ENCODE measurements at regions not wholly inside any gene's neighbourhood (a gene's known extent, or its start where the extent isn't known, plus 50 kb on each side); places are given as distances from the start of the nearest gene placed in this dataset.
A peak's percentile ranks its signal among the peaks of the same experiment; 100 is the strongest.

DNA sequence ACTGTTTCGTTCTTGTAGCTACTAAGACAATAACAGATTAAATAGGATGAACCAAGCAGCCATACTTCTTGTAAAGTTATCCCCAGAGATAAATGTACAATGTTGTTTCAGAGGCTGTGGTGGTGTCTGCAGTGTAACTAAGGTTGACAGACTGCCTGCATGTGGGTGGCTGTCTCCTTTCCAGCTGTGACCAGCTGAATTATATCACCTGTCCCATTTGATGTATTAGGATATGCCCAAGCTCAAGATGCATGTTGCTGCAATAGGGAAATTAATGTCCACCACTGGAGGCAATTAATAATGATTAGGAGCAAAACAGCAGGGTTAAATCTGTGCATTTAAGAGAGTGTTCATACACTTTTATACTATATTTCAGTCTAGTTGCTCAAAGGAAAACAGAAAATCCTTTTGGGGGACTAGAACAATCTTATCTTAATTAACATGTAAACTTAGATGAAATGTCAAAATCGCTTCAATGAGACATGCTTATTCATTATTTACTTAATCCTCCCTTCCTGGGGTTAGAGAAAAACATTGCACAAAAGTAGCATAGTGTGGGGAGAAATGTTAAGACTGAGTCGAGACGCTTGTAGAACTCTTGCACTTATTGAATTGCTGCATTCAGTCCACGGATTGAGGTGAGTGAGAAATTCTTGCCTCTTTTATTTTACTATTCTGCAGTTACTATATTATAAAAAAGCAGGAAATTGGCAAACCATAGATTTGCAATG, 269.0 kb downstream of the SNX10 start:
- DNase-seq: no peak

DNA sequence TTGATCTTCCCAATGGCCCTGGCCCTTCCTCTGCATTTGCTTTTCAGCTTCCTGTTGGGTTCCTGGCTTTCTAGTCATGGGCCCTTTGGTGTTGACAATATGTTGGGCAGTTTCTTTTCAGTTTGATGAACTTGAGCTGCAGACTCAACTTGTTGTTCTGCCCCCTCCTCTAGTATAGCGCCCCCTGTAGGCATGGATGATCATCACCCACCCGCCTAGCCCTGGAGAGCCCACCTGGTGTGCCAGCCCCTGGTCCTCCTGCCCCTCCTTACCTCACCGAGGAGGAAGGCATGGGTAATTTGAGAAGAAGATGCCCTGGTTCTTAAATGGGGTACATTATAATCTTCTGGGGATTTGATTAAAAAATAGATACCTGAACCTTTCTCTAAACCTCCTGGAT, 271.2 kb downstream of the SNX10 start:
- DNase-seq: no peak

DNA sequence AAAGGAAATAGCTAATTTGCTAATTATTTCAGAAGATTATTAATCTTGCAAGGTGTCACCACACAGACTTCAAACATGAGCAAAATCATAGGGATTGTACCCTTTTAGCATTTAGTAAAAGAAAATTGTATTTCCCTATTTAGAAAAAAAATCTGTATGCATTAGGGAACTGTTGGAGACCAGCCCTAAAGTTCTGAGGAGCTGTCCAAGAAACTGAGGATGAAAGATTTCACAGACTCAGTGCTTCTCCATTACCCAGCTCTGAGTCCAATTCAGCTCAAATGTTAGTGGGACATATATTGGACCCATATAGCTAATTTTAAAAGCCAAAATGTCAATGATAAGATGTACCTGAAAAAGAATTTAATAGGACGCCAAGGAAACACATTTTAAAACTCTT, 271.7 kb downstream of the SNX10 start:
- no peak for DNase-seq

DNA sequence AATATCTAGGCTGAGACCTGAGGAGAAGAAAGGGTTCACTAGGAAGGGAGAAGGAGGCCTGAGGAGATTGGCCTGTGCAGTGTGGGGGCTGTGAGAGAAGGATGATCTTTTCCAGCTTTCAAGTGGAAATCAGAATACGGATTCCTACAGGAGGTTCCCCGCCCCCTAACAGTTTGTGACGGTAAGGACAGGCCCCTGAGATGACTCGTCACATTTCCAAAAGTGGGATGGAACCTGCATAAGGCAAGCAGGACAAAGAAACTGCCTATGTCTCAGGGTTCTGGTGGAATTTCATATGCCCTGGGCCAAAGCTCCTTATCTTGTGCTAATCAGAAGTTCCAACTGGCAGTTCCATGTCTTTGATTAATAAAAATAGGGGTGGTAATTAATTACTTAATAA, 275.6 kb downstream of the SNX10 start:
- DNase-seq: no peak

DNA sequence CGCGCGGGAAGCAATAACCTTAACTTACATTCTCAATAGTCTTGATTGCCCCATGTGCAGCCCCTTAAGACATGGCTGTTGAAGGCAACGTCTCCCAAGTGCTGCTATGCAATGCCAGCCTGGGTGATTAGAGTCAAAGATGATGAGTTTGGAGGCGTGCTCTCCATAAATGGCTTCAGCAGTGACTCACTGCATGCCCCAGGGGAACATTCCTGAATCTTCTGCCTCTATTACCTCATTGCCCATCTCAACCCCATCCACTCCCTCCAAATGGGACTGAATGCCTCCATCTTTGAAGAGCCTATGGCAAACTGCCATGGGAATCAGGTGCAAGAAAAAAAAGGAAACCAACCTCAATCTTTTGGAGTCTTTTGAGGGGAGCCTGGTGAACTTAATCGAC, 282.8 kb downstream of the SNX10 start:
- DNase-seq: no peak

DNA sequence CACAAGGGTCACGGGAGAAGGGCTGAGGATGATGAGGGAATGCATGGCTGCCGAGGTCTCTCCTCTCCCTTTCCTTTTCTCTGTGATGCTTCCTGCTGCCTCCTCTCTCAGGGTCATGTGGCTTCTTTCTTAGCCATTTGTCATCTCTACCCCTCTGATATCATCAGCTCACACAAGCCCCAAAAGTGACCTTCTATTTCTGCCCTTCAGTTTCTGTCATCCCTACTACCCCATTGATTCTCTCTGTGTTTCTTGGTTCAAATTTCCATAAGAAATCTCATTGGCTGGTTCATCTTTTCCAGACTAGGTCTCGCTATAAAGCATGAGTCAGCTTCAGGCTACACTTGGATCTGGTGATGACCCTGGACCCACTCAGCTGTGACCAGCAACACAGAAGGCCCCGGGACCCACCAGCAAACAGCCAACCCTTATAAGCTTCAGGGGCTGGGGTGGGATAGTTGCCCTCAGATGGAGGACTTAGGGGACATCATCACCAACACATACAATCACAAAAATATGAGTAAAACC, 284.3 kb downstream of the SKAP2 start:
- no peak for DNase-seq

DNA sequence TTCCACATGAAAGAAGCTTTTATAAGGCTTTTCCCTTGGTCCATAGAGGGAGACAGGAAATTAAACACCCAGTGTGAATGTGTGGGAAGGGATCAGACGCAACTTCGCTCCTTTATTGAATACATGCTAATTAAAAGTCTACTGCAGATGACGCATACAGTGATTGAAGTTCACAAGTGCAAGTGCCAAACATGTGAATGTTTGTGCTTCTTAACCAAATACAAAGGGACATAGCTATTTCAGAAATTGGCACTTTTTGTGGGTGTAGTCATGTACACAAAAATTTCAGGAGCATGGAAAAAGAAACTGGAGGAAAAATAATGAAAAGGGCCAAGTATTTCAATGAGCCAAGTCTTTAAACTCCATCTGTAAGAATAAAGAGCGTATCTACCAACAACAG, 283.7 kb downstream of the SKAP2 start:
- DNase-seq: no peak

DNA sequence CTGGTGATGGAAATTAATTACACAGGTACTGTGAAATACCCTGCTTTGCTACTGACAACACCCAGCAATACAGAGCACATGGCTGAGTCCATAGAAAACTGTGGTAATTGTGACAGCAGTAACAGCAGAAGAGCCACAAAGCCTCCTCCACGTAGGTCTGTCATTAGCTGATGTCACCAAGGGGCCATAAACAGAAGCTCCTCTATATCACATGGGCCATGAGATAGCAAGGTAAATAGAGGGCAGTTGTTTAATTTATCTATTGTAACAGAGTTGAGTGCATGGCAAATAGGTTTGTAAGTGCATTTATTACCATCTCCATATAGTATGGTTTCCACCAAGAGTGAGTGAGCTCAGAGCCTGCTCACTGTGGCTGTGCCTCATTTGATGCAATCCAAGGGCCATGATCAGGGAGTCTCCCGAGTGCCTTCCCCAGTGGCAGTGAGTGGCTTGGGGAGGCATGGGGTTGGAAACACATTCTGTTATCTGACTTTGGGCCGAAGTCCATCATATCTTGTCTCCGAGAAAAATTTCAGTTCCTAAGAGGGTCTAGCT, 281.2 kb downstream of the SKAP2 start:
- DNase-seq: no peak

DNA sequence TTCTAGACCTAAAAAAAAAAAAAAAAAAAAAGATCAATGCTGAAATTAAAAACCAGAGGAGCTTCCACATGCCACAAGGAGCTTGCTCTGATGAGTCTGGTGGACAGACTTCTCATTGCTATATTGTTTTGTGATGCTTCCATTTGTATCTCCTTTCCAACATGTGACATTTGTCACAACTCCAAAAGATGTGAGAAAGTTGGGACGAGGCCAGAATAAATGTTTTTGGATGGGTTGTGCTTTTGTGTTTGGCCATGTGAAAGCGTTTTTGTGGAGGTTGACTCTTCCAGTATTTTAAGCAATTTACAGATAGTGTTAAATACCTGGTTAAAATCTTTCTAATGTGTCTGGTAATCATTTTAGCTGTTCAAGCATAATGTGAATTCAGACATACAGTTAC, 280.1 kb downstream of the SKAP2 start:
- DNase-seq: no peak

DNA sequence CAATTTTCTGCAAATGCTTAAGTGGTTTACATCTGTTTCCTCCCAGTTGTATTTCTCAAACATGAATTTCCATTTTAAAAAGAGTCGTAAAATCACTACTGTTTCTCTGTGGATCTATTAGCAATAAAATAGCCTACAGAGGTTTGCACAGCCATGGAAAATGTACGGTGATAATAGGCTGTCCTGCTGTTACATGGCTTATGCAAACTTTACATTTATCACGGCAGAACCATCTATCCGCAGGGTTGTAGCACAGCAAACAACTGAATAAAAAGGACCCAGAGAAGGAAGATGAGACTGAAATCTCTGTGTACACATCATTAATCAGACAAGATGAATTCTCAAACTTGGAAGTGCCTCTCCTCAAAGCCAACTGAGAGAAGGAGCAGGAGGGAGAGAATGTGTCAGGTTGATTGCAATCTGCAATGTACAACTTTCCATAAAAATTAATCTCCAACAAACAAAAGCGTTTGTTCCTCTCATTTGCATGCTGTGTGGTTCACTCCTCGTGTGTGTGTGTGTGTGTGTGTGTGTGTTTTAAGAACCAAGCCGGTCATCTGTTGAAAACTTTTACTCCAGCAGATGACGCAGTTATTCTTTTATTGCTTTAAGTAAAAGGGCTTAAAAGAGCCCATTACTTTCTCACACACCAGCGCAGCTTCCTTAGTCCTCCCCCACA, 279.3 kb downstream of the SKAP2 start:
- no peak for DNase-seq

DNA sequence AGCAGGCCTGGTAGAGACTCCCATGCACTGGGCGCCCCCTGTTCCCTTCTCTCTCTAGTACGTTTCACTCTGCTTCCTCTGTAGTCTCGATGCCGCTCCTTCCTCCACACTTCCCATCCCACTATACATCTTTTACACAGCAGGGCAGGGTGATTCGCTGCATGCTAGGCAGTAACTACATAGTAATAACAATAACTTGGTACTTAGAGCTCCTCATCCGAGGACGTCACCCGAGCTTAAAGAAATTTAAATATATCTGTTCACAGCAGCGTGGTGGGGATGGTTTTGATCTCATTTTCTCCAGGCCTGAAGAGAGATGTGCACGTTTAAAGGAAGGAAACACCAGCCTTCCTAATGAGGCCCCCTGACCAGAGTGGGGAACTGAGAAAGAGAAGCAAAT, 276.9 kb downstream of the SKAP2 start:
- no peak for DNase-seq

DNA sequence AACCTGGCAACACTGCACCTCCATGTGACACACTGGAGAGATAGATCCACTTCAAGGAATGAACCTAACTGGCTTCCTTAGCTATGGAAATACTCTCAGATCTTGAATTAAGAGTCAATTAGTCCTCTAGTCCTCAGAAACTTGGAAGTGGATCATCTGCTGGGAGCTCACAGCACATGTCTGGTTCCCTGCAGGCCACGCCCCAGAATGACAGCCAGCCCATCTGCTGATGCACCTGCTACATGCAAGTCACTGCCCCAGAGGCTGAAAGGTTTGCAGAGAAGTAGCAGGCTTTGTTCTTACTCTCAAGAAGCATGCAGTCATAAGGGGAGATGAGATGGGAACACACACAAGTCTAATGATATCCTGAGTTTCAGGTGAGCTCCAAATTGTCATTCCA, 275.9 kb downstream of the SKAP2 start:
- DNase-seq: no peak

DNA sequence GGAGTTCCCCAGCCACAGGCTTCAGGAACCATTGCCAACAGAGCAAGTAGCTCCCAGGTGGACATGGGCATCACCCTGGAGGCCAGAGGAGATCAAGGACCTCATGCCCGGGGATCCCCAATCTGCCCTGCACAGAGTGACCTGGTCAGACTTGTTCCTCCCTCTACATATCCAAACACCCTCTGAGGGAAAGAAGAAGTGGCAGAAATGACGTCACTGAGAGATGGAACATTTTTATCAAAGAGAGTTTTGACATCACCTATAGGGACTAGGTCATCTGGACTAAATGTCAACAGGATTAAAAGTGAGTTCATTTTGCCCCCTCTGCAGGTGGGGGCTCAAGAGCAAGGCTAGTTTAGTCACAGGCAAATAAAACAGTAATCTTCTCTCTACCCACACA, 273.7 kb downstream of the SKAP2 start:
- DNase-seq: peak; percentile 28

DNA sequence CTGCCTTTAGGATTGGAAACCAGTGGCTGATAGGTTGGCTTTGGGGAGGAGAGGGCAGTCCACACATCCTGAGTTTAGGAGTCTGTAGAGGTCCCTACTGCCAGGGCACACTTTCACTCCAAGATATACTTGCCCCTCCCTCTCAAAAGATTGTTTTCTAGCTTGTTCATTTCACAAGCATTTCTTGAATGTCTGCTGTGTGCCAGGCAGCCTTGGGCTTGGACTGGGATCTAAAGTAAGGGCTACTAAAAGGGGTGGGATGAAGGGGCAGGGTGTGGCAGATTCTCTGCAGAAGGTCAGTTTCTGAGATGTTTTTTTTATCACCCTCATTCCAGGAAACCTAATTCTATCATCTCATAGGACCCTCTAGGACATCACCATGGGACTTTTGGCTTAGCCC, 272.4 kb downstream of the SKAP2 start:
- no peak for DNase-seq

DNA sequence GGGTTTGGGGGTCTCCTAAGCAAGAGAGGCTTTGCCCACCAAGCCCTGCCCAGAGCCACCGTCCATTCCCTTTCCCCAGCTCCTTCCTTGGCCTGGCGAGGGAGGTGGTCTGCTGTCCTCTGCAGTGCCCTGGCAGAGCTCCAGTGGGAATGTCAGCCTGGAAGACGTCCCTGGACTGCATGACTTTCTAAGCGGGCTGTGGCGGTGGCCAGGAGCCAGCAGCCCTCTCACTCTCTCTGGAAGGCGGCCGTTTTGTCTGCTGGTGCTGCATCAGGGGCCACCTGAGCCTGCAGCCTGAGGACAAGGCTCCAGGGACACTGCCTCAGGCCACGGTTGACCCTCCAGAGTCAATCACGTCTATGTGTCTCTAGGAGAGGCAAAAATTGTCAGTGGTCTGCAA, 271.0 kb downstream of the SKAP2 start:
- DNase-seq: no peak

DNA sequence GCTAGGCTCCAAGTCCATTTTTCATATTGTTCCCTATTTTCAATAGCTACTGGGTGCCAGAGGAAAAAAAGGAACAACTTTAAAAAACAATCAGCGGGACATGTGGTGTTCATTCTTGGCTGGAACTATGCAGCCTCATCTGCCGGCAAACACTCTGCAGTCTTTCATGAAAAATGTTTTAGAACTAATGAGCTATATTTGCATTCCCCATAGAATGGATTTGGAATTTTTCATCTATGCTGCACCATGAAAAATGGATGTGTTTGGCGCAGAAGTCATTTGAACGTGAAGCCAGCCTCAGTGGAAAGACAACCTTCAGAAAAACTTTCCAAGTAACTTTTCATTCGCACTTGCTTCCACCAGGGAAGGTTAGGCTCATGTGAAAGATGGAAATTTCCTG, 270.5 kb downstream of the SKAP2 start:
- no peak for DNase-seq

DNA sequence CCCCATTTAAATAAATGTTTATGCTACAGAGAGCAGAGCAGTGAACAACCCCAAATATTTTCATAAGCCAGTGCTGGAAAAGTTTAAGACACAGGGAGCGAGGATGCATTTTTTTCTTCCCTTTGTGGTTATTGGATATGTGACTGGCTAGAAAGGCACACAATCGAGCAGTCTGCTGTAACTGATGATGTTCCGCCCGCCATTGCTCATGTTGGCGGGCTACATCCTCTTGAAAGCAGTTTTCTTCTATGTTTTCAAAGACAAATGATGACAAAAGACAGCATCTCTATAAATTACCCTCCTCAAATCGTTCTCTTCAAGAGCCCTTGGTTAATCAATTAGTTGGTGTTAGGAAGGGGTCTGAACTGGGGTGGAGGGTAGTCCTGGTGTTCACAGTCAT, 269.8 kb downstream of the SKAP2 start:
- DNase-seq: no peak

DNA sequence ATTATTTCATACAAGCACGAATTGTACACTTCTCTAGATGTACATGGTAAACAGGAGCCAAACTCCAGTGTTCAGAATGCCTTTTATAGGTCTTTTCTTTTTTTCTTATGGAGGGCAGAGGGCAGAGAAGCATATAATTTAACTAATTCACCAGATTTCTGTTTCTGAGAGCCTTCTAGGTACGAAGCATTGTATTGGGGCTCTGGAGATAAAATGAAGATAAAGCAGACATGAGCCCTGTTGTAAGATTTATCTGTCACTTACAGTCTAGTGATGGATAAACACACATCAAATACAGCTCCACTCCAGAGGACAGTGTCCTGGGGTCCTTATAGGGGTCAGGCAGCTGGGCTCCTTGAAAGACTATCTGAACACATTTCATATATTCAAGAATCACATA, 265.5 kb downstream of the SKAP2 start:
- DNase-seq: no peak

DNA sequence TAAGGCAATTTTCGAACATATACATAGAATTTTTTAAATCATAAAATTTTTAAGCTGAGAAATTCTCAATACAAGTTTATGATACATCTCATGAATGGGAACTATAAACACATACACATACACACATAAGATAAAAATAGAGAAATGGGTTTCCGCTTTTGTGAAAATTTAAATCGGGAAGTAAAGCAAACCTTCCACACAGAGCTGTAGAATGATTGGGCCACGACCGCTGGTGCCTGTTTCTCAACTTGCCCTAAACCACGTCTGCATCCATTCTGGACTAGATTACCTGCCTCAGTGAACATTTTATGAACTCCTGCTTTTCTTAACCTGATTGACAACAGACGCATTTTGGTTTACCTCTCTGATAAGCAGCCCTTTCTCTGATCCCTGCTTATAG, 264.4 kb downstream of the SKAP2 start:
- DNase-seq: peak; percentile 65

DNA sequence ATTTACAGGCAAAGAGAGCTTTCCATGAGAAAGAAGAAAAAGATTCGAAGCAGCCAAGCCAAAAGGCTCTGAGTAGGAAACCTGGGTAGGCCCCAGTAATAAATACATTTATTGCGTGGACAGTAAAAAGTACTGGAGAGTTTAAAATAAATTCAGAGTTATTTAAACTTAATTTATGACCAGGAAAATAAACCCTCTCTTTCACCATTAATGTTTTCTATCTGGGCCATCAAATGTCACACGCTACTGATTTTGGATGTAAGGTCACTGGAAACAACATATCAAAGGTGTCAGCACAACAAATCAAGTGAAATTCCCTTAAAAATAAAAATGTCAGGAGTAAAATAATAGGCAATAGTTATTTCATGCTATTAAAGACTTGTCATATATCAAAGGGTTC, 264.0 kb downstream of the SKAP2 start:
- no peak for DNase-seq

DNA sequence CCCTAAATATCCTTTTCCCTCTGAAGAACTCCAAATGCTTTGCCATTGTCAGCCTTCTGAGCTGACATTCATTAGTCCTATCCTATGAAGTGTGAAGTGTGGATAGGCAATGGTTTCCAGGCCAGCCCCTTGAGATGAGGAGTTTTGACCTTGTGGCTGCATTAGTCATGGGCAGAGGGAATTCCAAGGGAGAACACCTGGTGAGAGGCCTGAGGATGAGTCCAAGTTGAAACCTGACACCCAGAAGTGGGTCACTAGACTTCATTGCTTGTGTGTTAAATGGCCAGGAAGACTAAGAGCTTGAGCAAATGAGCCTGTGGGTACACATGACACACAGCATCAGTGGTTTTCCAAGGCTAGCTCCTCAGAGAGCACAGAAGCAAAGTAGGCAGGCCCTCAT, 260.8 kb downstream of the SKAP2 start:
- no peak for DNase-seq

DNA sequence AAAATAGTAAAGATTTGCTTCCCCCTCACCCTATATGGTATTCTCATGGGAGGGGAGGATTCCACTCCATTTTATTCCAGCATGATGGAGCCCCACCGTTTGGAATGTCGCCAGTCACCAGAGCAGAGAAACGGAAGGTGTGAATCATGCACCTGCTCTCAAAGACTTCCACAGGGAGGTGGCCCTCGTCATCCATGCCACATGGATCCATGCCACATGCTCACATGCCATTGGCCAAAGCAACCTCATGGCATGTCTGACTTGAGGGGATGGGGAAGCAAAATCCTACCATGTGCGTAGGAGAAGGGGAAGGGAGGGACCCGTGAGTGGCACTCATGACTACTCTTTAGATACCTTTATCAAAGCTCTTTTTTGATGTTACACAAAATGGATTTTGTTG, 256.0 kb downstream of the SKAP2 start:
- no peak for DNase-seq

DNA sequence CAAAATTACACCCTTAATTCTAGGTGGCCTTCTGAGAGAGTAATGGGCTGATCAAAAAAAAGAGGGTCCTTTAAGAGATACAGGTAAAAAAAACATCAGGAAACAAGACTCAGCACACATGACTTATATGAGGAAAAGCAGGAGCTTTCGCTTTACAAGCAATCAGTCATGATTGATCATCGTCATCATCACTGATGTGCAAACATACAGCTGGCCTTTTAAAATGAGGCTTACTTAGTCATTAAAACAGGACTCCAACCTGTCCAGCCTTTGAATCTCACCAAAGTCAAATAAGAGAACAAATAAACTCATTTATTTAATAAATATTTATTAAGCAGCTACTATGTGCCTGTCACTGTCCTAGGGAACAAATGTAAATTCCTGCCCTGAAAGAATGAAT, 255.3 kb downstream of the SKAP2 start:
- no peak for DNase-seq

DNA sequence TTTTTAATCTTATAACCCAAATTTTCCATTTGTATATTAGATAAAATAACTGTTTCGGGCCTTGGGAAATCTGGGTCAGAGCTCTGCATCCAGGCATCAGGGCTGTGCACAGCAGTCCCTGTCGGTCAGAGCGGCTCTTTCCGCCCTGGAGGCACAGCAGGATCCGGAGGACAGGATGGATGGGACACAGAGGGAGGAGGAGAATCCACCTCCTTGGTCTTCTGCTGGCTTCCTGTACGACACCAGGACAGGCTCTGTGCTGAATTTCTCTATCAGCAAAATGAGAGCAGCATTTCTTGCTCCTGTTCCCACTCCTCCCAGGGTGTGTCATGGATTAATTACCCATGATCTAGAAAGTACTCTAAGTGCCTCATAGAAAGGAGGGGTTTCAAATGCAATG, 254.9 kb downstream of the SKAP2 start:
- no peak for DNase-seq

DNA sequence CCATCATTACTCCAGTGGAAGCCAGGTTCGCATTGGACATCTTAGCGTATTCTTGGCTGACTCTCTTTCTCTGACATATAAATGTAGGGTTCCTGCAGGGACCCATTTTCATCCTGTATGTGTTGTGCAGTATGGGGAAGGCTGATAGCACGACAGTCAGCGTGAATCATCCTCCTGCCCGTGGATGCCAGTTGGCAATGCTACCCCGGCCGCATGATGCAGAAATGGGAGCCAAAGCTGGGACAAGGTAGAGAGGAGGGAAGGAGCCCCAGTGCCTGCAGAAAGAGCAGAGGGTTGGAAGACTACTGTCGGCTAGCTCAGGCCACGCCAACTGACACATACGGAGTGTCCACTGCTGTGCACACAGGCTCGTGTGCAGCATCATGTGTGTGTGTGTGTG, 251.6 kb downstream of the SKAP2 start:
- no peak for DNase-seq
